ENCODE measurements at regions not wholly inside any gene's neighbourhood (a gene's known extent, or its start where the extent isn't known, plus 50 kb on each side); places are given as distances from the start of the nearest gene placed in this dataset.

- DNase-seq, result no peak
These were observed 963.7 kb upstream of the ADGRL2 start for GRCh38 chr1:80837066-80837465.

DNA sequence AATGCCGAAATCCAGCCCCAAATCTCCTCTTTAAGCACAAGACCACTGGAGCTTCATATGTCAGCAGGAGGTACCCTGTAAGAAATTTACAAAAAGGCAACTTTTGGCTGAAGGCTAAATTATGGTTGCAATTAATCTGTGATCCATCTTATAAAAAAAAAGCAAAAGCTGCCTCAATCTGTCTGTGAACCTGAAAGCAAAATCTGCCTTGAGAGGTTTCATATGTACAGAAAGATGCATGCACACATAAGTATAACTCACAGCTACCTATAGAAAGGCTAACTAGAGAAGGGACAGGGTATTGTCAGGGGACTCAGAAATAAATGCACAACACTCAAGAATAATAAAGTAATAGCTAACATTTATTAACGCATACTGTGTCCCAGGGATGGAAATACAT is 964.2 kb upstream of the ADGRL2 start:
- no peak for DNase-seq

DNA sequence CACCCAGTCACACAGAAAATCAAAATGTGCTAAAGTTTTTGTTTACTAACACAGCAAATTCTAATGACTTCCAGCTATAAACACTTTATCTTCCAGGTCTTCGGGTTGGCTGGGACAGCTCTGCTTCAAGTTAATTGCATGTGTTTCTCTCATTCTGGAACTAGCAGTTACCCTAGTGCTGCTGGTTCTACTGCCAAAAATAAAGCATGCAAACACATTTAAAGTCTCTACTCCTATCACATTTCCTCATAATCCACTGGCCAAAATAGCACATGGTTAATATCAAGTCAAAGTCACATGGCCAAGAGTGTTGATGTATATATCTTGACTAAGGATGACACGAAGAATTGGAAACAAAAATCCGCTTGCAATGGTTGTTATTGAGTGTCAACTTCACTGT is 973.1 kb upstream of the ADGRL2 start:
- DNase-seq, result no peak

DNA sequence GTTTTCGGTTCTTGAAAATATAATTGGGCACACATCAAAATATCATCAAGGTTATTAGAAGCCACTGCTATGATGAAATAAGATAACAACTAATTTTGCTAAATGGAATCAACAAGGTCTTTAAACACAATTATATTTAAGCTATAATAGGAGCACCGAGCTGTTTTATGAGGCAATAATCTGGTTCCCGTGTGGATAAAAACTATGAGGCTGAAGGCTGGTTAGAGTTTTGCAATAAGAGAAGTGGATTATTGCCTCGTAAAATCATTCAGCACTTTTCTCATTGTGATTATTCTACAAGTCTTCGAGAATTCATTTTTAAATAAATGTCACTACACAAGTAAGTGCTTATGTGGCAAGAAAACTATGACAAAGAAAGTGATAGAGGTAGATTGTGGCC is 975.7 kb upstream of the ADGRL2 start:
- no peak for DNase-seq

DNA sequence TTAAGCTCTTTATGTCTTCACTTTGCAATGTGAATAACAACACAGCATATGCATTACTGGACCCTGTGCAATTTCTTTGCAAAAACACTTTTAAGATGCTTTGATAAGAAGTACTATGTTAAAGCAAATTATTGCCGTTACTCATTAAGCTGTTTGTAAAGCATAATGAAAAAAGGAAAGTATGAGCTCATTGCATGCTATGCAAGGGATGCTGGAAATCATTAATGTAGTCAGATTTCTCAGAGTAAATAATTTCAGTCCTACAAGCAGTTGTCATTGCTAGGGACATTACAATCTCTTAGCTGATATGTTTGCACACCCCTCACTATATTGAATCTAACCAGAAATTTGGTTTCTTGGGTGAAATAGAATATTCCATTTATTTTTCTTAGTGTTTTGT is 982.5 kb upstream of the ADGRL2 start:
- DNase-seq, result no peak

- no peak for DNase-seq
These were observed 992.8 kb upstream of the ADGRL2 start for GRCh38 chr1:80807981-80808380.

- DNase-seq, result no peak
These were observed 994.3 kb upstream of the ADGRL2 start for GRCh38 chr1:80806431-80806830.

DNA sequence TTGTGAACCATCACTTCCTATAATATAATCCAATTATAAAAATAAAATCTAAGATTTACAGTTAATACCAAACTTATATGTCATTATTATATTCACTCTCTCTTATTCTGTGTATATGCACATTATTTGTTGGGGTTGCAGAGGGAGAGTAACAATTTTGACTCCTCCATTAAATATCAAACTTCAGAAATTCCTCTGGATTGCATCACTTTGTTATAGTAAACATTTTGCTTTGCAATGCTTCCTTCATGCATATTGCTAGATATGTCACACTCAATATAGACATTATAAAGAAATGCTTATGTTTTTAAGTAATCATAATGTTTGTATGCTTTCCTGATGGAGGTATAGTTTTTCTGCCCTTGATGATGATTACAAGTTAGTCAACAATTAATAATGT is 999.0 kb upstream of the ADGRL2 start:
- no peak for DNase-seq

- no peak for DNase-seq
These were observed 1001.3 kb upstream of the ADGRL2 start for GRCh38 chr1:80799457-80799856.

- no peak for DNase-seq
These were observed 1021.5 kb upstream of the ADGRL2 start for GRCh38 chr1:80779275-80779674.

GRCh38 chr1:80778094-80778840 is 1022.5 kb upstream of the ADGRL2 start:
- DNase-seq, result no peak

DNA sequence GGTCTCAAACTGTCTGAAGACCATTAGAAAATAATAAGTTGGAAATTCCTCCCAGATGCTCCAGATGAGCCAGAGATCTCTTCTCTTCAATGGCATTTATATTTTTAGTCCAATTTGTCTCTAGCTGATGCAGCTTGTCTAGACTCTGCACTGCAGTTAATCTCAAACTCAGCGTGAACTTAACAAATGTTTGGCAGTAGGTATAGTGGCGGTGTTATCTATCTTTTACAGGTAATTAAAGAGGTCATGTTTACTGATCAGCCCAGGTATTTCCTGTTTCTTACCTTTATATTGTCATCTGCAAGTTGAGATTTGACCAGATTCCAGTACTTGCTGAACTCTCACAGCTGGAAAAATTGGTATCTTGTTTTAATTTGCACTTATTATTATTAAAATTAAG is 1024.5 kb upstream of the ADGRL2 start:
- no peak for DNase-seq

- no peak for DNase-seq
These were observed 1031.5 kb upstream of the ADGRL2 start for GRCh38 chr1:80769208-80769750.

DNA sequence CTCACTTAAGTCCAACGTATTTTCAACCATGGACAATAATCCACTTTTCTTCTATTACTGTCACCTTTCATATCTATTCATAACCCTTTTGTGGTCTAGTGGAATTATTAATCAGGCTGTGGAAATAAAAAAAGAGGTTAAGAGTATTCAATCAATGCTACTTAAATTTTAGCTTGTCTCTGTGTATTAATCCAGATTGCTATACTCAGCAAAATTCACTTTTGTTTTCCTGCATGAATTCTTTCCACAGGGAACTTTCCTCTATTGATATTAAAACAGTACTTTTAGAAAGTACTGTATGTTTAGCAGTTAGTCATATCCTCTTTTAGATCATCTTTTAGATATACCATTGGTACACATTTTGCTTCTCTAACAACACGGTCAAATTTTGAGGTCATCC is 1033.0 kb upstream of the ADGRL2 start:
- no peak for DNase-seq

DNA sequence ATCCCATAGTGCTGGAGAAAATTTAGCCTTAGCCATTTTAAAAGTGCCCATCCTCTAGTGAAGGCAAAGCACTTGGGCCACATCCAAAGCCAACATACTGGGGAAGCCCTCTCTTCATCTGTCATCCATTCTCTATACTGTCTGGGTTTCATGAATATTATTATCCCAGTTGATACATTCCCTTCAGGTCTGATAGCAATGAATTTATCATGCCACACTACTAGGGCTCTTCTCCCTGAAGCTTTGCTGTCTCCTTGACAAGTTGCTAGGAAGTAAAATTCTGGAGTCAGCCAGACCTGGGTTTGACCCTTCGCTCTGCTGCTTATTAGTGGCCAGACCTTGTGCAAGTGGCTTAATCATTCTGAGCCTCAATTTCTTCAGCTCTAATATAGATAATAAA is 1041.4 kb upstream of the ADGRL2 start:
- DNase-seq, result no peak

GRCh38 chr1:80755944-80756343 is 1044.8 kb upstream of the ADGRL2 start:
- DNase-seq, result no peak

DNA sequence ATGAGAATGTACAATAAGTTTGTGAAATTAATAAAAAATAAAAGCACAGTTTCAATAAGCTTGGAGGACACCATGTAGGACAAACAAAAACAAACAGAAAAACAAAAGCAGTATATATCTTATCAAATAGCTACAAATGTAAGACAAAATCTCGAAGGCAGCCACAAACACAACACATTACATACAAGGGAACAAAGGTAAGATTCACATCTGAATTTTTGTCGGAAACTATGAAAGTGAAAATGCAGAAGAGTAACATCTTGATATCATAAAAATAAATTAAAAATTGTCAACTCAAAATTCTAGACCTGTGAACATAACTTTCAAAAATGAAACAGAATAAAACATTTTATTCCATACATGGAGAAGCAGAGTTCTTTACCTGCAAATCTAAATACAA is 1049.5 kb upstream of the ADGRL2 start:
- no peak for DNase-seq

GRCh38 chr1:80731241-80731894 is 1069.4 kb upstream of the ADGRL2 start:
- no peak for DNase-seq

GRCh38 chr1:80722611-80723010 is 1078.1 kb upstream of the ADGRL2 start:
- no peak for DNase-seq

- DNase-seq, result no peak
These were observed 1094.2 kb upstream of the ADGRL2 start for GRCh38 chr1:80706526-80706925.

DNA sequence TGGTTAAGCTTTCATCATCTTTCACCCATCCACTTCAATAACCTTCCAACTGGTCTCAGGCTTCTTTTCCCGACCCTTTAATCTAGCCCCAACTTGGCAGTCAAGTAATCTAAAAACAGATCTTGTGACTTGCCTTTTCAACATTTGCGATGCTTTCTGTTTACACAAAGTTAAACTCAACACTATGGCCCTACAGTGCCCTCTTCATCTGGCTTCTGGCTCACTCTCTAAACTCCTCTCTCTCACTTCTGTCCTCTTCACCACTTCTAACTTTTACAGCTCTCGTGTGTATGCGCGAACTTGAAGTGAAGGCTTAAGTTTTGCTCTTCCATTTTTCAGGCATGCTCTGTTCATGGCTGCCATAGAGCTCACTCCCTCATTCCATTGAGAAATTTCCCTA is 1122.3 kb upstream of the ADGRL2 start:
- DNase-seq, result no peak

DNA sequence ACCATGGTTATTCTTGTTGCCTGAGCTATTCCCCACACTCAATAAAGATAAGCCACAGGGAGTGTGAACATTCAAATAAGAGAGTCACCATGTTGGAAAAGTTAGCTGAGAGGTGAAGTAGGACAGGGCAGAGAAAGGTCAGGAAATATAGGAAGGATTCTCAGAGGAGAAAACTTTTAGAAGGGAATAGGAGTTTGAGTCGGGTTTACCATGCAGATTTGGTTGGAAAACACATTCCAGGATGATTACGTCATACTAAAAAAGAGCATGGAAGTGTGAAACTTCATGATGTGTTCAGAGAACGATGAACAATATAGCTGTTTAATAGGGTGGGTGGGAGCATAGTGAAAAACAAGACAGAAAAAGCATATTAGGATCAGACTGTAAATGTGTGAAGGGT is 1125.3 kb upstream of the ADGRL2 start:
- no peak for DNase-seq

DNA sequence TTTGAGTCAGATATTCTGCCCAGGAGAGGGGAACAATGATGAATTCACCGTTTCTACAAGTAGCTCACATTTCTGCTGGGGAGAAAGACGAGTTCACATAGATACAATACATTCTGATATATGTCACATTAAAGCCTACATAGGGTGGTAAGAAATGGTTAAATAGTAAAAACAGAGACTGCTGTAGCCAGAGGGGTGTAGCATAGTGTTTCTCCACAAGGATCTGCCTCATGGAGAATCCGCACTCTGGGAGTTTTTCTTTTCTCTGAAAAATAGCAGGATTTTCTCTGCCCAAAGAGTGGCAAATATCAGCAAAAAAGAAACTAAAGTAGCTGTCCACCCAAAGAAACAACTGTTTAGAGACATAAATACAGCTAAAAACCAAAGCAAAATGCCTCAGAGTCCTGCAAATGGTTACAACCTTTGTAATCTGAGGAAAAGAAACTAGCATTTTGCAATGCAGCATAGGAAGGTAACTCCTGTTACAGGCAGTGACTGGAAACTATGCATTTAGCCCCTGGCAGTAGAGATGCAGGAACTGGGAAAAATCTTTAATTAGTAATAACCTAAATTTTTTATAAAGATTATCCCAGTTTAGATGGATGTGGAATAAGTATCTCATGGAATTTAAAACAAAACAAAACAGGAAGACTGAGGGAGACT is 1126.7 kb upstream of the ADGRL2 start:
- DNase-seq, result no peak

DNA sequence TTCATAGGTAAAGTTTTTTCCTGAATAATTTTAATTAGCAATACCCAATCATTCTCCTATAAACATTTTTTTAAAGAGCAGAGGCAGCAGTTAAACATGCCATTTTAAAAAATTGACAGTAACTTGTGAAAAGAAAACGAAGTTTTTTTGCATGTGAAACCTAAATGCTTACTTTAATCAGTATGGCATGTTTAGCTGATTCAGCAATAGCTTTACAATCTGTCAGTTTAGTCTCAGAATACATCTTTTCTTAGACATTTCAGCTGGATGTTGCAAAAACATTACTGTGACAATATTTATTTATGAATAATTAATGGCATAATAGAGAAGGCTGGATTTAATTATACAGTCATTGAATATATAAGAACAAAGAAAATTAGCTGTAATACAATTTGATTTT is 1132.4 kb upstream of the ADGRL2 start:
- DNase-seq, result no peak
